ENCODE measurements at regions not wholly inside any gene's neighbourhood (a gene's known extent, or its start where the extent isn't known, plus 50 kb on each side); places are given as distances from the start of the nearest gene placed in this dataset.

DNA sequence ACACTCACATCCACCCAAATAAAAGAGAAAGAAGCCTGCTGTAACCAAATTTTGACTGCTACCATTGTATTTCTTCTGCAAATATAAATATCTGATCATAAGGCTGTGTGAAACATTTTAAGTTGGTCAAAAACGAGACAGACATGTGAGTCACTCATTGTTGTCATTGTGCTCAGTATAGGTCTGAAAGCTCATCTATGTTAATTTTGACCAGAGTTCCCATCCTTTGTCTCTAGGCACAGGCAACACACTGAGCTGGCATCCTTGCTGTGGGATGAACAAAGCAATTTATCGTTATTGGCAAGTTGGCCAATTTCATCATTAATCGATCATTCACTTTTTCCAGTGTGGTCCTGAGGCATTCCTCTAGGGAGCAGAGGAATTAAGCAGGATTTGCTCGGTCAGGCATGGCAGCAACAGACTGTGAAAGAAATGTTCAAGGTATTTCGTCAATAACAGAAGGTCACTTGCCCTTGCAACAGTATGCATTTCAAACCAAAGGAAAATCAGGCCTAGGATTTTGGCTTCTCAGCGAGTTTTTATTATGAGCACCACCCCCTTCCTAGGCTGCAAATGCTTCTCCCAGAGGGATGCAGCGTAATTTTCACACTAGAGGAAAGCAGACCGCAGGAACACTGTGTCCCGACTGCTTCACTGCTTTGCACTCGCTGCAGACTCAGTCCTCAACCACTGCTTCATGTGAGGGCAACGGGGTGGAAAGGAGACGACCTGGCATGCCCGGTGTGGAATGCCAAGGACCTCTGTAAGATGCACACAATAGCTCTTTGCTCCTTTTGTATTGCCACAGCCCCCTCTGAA is 87.9 kb upstream of the SMYD2 start:
- H3K27me3 ChIP-seq (ENCODE audit: insufficient read depth, low read length): peaks cover 43% of the 10 kb centered on the region
- DNase-seq (ENCODE audit: insufficient read length, low spot score, missing footprints): peak; percentile 32
- TF ChIP-seq, protein P1, sequence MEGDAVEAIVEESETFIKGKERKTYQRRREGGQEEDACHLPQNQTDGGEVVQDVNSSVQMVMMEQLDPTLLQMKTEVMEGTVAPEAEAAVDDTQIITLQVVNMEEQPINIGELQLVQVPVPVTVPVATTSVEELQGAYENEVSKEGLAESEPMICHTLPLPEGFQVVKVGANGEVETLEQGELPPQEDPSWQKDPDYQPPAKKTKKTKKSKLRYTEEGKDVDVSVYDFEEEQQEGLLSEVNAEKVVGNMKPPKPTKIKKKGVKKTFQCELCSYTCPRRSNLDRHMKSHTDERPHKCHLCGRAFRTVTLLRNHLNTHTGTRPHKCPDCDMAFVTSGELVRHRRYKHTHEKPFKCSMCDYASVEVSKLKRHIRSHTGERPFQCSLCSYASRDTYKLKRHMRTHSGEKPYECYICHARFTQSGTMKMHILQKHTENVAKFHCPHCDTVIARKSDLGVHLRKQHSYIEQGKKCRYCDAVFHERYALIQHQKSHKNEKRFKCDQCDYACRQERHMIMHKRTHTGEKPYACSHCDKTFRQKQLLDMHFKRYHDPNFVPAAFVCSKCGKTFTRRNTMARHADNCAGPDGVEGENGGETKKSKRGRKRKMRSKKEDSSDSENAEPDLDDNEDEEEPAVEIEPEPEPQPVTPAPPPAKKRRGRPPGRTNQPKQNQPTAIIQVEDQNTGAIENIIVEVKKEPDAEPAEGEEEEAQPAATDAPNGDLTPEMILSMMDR (IDR thresholded peaks at IDR 0.05; ENCODE audit: extremely low read depth, low read depth, low read length): no peak

GRCh38 chr1:214193691-214194090 is 87.3 kb upstream of the SMYD2 start:
- H3K27me3 ChIP-seq (ENCODE audit: insufficient read depth, low read length): peaks cover 40% of the 10 kb centered on the region
- no peak overlapping the region for H3K4me2 ChIP-seq (ENCODE audit: insufficient read depth, low read length)
- no peaks in the 10 kb centered on the region for H3K9me3 ChIP-seq (ENCODE audit: low read depth, low read length)
- H3K36me3 ChIP-seq (ENCODE audit: insufficient read depth, low read length): no peaks in the 10 kb centered on the region
- TF ChIP-seq, protein P1 (IDR thresholded peaks at IDR 0.05; ENCODE audit: extremely low read depth, low read depth, low read length): no peak
- H3K79me2 ChIP-seq (ENCODE audit: insufficient read depth, low read length): no peaks in the 10 kb centered on the region
- no peak overlapping the region for H2AFZ ChIP-seq (ENCODE audit: low read length)
- H3K27ac ChIP-seq (ENCODE audit: low read depth, low read length): no peak overlapping the region
- no peak overlapping the region for H3K4me3 ChIP-seq (ENCODE audit: insufficient read depth, low read length)
- H4K20me1 ChIP-seq (ENCODE audit: insufficient read depth, low read length): no peaks in the 10 kb centered on the region
- H3K4me1 ChIP-seq (ENCODE audit: insufficient read depth, low read length): peaks cover 5% of the 10 kb centered on the region
- DNase-seq (ENCODE audit: insufficient read length, low spot score, missing footprints): no peak

More for the DNA sequence above, 87.9 kb upstream of the SMYD2 start:
- H3K4me1 ChIP-seq (ENCODE audit: insufficient read depth, low read length): peaks cover 5% of the 10 kb centered on the region
- H3K9me3 ChIP-seq (ENCODE audit: low read depth, low read length): no peaks in the 10 kb centered on the region
- no peaks in the 10 kb centered on the region for H4K20me1 ChIP-seq (ENCODE audit: insufficient read depth, low read length)
- H2AFZ ChIP-seq (ENCODE audit: low read length): no peak overlapping the region
- H3K4me3 ChIP-seq (ENCODE audit: insufficient read depth, low read length): no peak overlapping the region
- no peaks in the 10 kb centered on the region for H3K36me3 ChIP-seq (ENCODE audit: insufficient read depth, low read length)
- no peaks in the 10 kb centered on the region for H3K79me2 ChIP-seq (ENCODE audit: insufficient read depth, low read length)
- no peak overlapping the region for H3K27ac ChIP-seq (ENCODE audit: low read depth, low read length)
- H3K4me2 ChIP-seq (ENCODE audit: insufficient read depth, low read length): peak overlapping the region; percentile 13

GRCh38 chr1:214198571-214198970 is 82.4 kb upstream of the SMYD2 start:
- no peak for DNase-seq (ENCODE audit: insufficient read length, low spot score, missing footprints)
- no peak overlapping the region for H3K4me3 ChIP-seq (ENCODE audit: insufficient read depth, low read length)
- H3K27ac ChIP-seq (ENCODE audit: low read depth, low read length): no peak overlapping the region
- no peaks in the 10 kb centered on the region for H4K20me1 ChIP-seq (ENCODE audit: insufficient read depth, low read length)
- no peak overlapping the region for H3K4me2 ChIP-seq (ENCODE audit: insufficient read depth, low read length)
- no peaks in the 10 kb centered on the region for H3K9me3 ChIP-seq (ENCODE audit: low read depth, low read length)
- no peaks in the 10 kb centered on the region for H3K4me1 ChIP-seq (ENCODE audit: insufficient read depth, low read length)
- TF ChIP-seq, protein P1 (IDR thresholded peaks at IDR 0.05; ENCODE audit: extremely low read depth, low read depth, low read length): no peak
- no peaks in the 10 kb centered on the region for H3K79me2 ChIP-seq (ENCODE audit: insufficient read depth, low read length)
- H2AFZ ChIP-seq (ENCODE audit: low read length): no peak overlapping the region
- no peaks in the 10 kb centered on the region for H3K36me3 ChIP-seq (ENCODE audit: insufficient read depth, low read length)
- H3K27me3 ChIP-seq (ENCODE audit: insufficient read depth, low read length): peaks cover 38% of the 10 kb centered on the region

DNA sequence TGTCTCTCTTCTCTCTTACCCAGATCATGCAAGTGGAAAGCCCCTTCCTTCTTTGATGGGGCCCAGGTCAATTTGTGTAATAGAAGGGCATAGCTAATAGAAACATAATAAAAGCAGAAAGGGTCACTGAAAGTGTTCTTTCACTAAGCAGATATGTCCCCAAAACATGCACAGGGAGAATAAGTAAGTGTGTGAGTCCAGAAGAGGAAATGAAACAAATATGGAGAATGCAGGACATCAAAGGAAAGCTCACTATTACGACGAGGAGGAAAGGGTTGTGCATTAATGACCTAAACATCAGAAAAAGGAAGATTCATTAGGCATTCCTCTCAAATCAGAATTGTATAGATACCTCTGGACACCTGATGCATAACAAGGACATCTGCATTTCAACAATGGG is 81.4 kb upstream of the SMYD2 start:
- TF ChIP-seq, protein P1 (IDR thresholded peaks at IDR 0.05; ENCODE audit: extremely low read depth, low read depth, low read length): no peak
- H3K4me2 ChIP-seq (ENCODE audit: insufficient read depth, low read length): no peak overlapping the region
- H3K4me1 ChIP-seq (ENCODE audit: insufficient read depth, low read length): no peaks in the 10 kb centered on the region
- no peaks in the 10 kb centered on the region for H3K9me3 ChIP-seq (ENCODE audit: low read depth, low read length)
- no peaks in the 10 kb centered on the region for H4K20me1 ChIP-seq (ENCODE audit: insufficient read depth, low read length)
- no peaks in the 10 kb centered on the region for H3K79me2 ChIP-seq (ENCODE audit: insufficient read depth, low read length)
- no peak for DNase-seq (ENCODE audit: insufficient read length, low spot score, missing footprints)
- no peak overlapping the region for H3K27ac ChIP-seq (ENCODE audit: low read depth, low read length)
- no peaks in the 10 kb centered on the region for H3K36me3 ChIP-seq (ENCODE audit: insufficient read depth, low read length)
- no peak overlapping the region for H2AFZ ChIP-seq (ENCODE audit: low read length)
- H3K4me3 ChIP-seq (ENCODE audit: insufficient read depth, low read length): no peak overlapping the region
- peaks cover 37% of the 10 kb centered on the region for H3K27me3 ChIP-seq (ENCODE audit: insufficient read depth, low read length)

All from osteoblast (primary cell).